ENCODE measurements at regions not wholly inside any gene's neighbourhood (a gene's known extent, or its start where the extent isn't known, plus 50 kb on each side); places are given as distances from the start of the nearest gene placed in this dataset.
A peak's percentile ranks its signal among the peaks of the same experiment; 100 is the strongest.
"Not testable (repeated sequence)": the region's sequence is repeated elsewhere in the genome, so short reads cannot be mapped to it uniquely, and the experiment has no call there.

- not testable (repeated sequence) for DNase-seq
These were observed 109.4 kb upstream of the SGIP1 start for GRCh38 chr1:66424530-66424929.

- peak in 1 of 2 experiments; percentile 41 for DNase-seq
These were observed 107.6 kb upstream of the SGIP1 start for GRCh38 chr1:66426239-66426853.

GRCh38 chr1:66430815-66431214 lies 103.1 kb upstream of the SGIP1 start:
- DNase-seq = not testable (repeated sequence)

- DNase-seq = no peak
These were observed 102.0 kb upstream of the SGIP1 start for GRCh38 chr1:66431999-66432398.

GRCh38 chr1:66433611-66434010 lies 100.3 kb upstream of the SGIP1 start:
- DNase-seq = no peak

GRCh38 chr1:66434096-66434495 lies 99.9 kb upstream of the SGIP1 start:
- DNase-seq = no peak

- DNase-seq = no peak
These were observed 98.4 kb upstream of the SGIP1 start for GRCh38 chr1:66435541-66435940.

GRCh38 chr1:66436378-66437135 lies 97.4 kb upstream of the SGIP1 start:
- peak in 1 of 2 experiments; percentile 14 for DNase-seq

- no peak for DNase-seq
These were observed 96.9 kb upstream of the SGIP1 start for GRCh38 chr1:66437136-66437401.

GRCh38 chr1:66438062-66438461 lies 95.9 kb upstream of the SGIP1 start:
- no peak for DNase-seq

GRCh38 chr1:66438501-66438900 lies 95.5 kb upstream of the SGIP1 start:
- no peak for DNase-seq

- DNase-seq = no peak
These were observed 94.8 kb upstream of the SGIP1 start for GRCh38 chr1:66439031-66439740.

- DNase-seq = no peak
These were observed 90.2 kb upstream of the SGIP1 start for GRCh38 chr1:66443793-66444192.

GRCh38 chr1:66444438-66445265 lies 89.3 kb upstream of the SGIP1 start:
- DNase-seq = no peak

GRCh38 chr1:66445492-66446181 lies 88.3 kb upstream of the SGIP1 start:
- DNase-seq = no peak

GRCh38 chr1:66446261-66447001 lies 87.5 kb upstream of the SGIP1 start:
- DNase-seq = peak; percentile 45 to 69

- no peak for DNase-seq
These were observed 83.9 kb upstream of the SGIP1 start for GRCh38 chr1:66450043-66450514.

GRCh38 chr1:66450847-66451246 lies 83.1 kb upstream of the SGIP1 start:
- no peak for DNase-seq

- no peak for DNase-seq
These were observed 81.8 kb upstream of the SGIP1 start for GRCh38 chr1:66452162-66452561.

- DNase-seq = no peak
These were observed 81.0 kb upstream of the SGIP1 start for GRCh38 chr1:66452982-66453381.

GRCh38 chr1:66455446-66455845 lies 78.5 kb upstream of the SGIP1 start:
- no peak for DNase-seq

- DNase-seq = no peak
These were observed 73.2 kb upstream of the SGIP1 start for GRCh38 chr1:66460776-66461175.

Data from NCI-H524 (cell line).